HG02798 (cell line): ENCODE measurements at regions not wholly inside any gene's neighbourhood (a gene's known extent, or its start where the extent isn't known, plus 50 kb on each side); places are given as distances from the start of the nearest gene placed in this dataset.
"Not testable (repeated sequence)": the region's sequence is repeated elsewhere in the genome, so short reads cannot be mapped to it uniquely, and the experiment has no call there.

Experiments used
- ATAC-seq: cut with Tn5 transposase; IDR thresholded peaks from one replicate; pipeline ENCODE4 v1.9.1; 2021; ENCODE audit warnings: mild to moderate bottlenecking; ENCODE audit not compliant: unreplicated experiment, poor library complexity

DNA sequence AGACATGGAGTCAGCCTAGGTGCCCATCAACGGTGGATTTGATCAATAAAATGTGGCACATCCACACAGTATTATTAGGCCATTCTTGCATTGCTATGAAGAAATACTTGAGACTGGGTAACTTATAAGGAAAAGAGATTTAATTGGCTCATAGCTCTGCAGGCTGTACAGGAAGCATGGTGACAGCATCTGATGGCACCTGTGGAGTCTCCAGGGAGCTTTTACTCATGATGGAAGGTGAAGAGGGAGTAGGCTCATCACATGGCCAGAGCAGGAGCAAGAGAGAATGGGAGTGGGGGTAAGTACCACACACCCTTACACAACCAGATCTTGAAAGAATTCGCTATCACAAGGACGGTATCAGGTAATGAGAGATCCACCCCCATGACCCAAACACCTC lies 1756.7 kb upstream of the DEFB115 start:
- not testable (repeated sequence) for ATAC-seq

- not testable (repeated sequence) for ATAC-seq
Observed at GRCh38 chr20:29514634-29515033, 1742.8 kb upstream of the DEFB115 start.

DNA sequence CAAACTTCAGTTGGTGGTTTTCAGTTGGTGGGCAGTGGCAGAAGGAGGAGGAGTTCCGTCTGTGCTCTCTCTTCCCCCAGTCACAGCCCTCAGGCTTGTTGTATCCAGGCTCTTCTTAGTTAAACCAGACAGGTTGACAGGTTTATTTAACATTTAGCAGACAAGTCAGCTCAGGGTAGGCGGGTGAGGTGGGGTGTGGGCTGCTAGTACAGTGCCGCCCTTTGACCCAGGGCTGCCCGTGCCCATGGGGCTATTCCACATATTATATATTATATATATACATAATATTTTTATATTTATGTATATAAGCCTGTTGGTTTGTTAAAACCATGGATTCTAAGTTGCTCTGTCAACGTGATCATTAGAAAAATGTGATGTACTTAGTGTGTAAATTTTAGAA lies 1740.6 kb upstream of the DEFB115 start:
- ATAC-seq: not testable (repeated sequence)

DNA sequence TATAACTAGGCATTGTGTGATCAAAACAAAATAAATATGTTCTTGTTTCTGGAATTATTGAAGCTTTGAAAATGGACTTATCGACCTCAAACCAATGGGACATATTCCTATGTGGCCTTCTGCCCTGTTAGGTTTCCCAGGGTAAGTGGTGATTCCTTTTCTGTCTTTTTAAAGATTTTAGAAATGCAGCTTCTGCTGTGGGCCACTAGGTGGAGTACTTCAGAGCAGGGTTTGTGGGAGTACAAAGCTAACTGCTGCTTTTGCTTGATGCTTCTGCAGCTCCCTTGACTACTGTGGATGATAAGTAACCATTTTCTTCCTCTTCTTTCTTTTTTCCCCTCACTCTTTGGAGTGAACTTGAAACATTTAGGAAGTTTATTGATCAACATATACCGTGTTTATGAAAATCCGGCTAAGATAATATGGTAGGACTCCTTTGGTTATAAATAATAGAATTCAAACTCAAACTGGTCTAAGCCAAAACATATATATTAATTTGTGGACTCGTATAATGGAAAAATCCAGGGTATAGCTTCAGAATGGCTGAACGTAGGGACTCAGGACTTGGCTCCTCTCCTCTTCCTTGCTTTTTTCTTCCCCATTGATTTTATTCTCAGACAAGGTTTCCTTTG lies 1737.7 kb upstream of the DEFB115 start:
- ATAC-seq: not testable (repeated sequence)

- not testable (repeated sequence) for ATAC-seq
Observed at GRCh38 chr20:29533566-29534177, 1723.8 kb upstream of the DEFB115 start.

GRCh38 chr20:29566901-29567635 lies 1690.4 kb upstream of the DEFB115 start:
- not testable (repeated sequence) for ATAC-seq

- ATAC-seq: not testable (repeated sequence)
Observed at GRCh38 chr20:29567671-29568070, 1689.8 kb upstream of the DEFB115 start.

GRCh38 chr20:29570126-29570525 lies 1687.3 kb upstream of the DEFB115 start:
- not testable (repeated sequence) for ATAC-seq

DNA sequence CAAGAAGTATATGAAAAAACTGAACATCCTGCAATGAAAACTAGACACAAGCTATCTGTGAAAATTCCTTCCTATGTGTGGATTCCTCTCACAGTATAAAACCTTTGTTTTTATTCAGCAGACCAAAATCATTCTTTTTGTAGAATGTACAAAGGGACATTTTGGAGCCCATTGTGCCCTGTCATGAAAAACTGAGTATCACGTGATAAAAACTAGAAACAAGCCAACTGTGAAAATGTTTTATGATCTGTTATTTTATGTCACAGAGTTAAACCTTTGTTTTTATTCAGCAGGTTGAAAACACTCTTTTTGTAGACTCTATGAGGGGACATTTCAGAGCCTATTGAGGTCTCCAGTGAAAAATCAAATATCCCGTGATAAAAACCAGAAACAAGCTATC lies 1667.9 kb upstream of the DEFB115 start:
- not testable (repeated sequence) for ATAC-seq

DNA sequence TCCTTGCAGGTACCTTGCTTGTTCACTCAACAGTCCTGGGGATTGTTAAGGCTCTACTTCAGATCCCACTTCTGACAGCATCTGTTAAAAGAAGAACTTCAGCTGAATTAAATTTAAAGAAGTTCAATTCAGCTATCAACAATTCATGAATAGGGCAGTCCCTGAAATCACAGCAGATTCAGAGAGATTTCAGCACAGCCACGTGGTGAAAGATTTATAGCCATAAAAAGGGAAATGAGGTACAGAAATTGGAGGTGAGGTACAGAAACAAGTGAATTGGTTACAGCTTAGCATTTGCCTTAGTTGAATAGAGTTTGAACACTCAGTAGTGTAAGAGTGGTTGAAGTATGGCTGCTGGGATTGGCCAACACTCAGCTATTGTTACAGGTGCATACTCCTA lies 1653.3 kb upstream of the DEFB115 start:
- ATAC-seq: not testable (repeated sequence)

GRCh38 chr20:29606171-29606570 lies 1651.3 kb upstream of the DEFB115 start:
- ATAC-seq: not testable (repeated sequence)

DNA sequence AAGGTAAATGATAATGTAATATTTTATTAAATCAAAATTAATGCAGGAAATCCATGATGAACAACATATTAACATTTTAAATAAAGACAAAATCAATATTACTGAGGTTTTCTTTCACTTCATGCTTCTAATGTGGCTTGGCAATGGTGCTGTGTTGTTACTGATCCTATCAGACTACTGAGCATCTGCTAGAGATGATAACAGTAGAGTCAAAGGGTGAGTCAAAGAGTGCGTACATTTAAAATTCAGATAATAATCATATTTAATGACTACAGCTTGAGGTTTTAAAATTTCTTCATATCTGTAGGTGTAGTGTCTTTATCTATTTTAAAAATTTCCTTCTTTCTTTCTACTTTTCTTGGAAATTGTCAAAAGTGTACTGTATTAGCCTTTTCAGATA lies 1628.1 kb upstream of the DEFB115 start:
- not testable (repeated sequence) for ATAC-seq
